AG04450 (cell line): ENCODE measurements at regions not wholly inside any gene's neighbourhood (a gene's known extent, or its start where the extent isn't known, plus 50 kb on each side); places are given as distances from the start of the nearest gene placed in this dataset.

Source experiments
- CTCF ChIA-PET: fragments of 300-600, 350-600 bp; formaldehyde crosslinking; extraction: SDS; loops from one replicate; lab custom pipeline; 2022; ENCODE audit warnings: antibody characterized with exemption, inconsistent platforms; lab: Charles Lee
- POLR2A ChIA-PET: fragments of 350-600 bp; formaldehyde crosslinking; extraction: SDS; loops from one replicate; lab custom pipeline; 2021; ENCODE audit warnings: antibody characterized with exemption, inconsistent platforms; lab: Yijun Ruan, JAX
- DNase-seq: peaks from one replicate; pipeline ENCODE4 v3.0.0-alpha.2; 2011; ENCODE audit warnings: low read depth, low spot score
- H3K27ac ChIP-seq: one replicate; pipeline ENCODE4 v1.5.1; 2012; ENCODE audit warnings: low read depth, low read length, control low read depth
- H3K27me3 ChIP-seq: one replicate; pipeline ENCODE4 v1.6.0; 2012; ENCODE audit warnings: low read length; ENCODE audit not compliant: control insufficient read depth, insufficient read depth
- H3K4me3 ChIP-seq: 2 replicates; pipeline ENCODE4 v1.5.1; 2011; ENCODE audit warnings: mild to moderate bottlenecking, low read depth, low read length, control low read depth
- H3K9me3 ChIP-seq: 2 replicates; pipeline ENCODE4 v1.5.1; 2012; ENCODE audit warnings: low read length; ENCODE audit not compliant: control insufficient read depth, insufficient read depth
- CTCF ChIP-seq: IDR thresholded peaks from 2 replicates; pipeline ENCODE4 v1.5.1; 2011; ENCODE audit warnings: low read depth, low read length, control low read depth, inconsistent platforms

GRCh38 chr5:126031989-126032716 lies 391.1 kb upstream of the GRAMD2B start:
- Histone ChIP-seq H3K27ac (no peak overlapping the region), H3K27me3 (no peaks in the 10 kb centered on the region), H3K9me3 (no peaks in the 10 kb centered on the region), H3K4me3 (no peak overlapping the region)
- no peak for DNase-seq
- TF ChIP-seq CTCF: no peak
- CTCF ChIA-PET: no interaction called here
- POLR2A ChIA-PET: no interaction called here

GRCh38 chr5:126043688-126044087 lies 379.5 kb upstream of the GRAMD2B start:
- no peak for DNase-seq
- TF ChIP-seq CTCF: no peak
- POLR2A ChIA-PET: no interaction called here
- H3K27ac ChIP-seq: no peak overlapping the region
- CTCF ChIA-PET: no interaction called here
- no peaks in the 10 kb centered on the region for H3K27me3 ChIP-seq
- no peak overlapping the region for H3K4me3 ChIP-seq
- no peaks in the 10 kb centered on the region for H3K9me3 ChIP-seq

- H3K27ac ChIP-seq: no peak overlapping the region
- no peak overlapping the region for H3K4me3 ChIP-seq
- DNase-seq: peak; percentile 6
- no peaks in the 10 kb centered on the region for H3K9me3 ChIP-seq
- ChIA-PET POLR2A (no interaction called here), CTCF (no interaction called here)
- H3K27me3 ChIP-seq: no peaks in the 10 kb centered on the region
- no peak for TF ChIP-seq CTCF
Measured at GRCh38 chr5:126044111-126044668, 379.0 kb upstream of the GRAMD2B start.

GRCh38 chr5:126044931-126045565 lies 378.2 kb upstream of the GRAMD2B start:
- Histone ChIP-seq H3K27ac (no peak overlapping the region), H3K27me3 (no peaks in the 10 kb centered on the region), H3K4me3 (no peak overlapping the region), H3K9me3 (no peaks in the 10 kb centered on the region)
- no peak for DNase-seq
- CTCF ChIA-PET: no interaction called here
- POLR2A ChIA-PET: no interaction called here
- TF ChIP-seq CTCF: no peak

GRCh38 chr5:126046318-126046717 lies 376.9 kb upstream of the GRAMD2B start:
- Histone ChIP-seq H3K9me3 (no peaks in the 10 kb centered on the region), H3K27me3 (no peaks in the 10 kb centered on the region), H3K4me3 (no peak overlapping the region), H3K27ac (no peak overlapping the region)
- no peak for TF ChIP-seq CTCF
- ChIA-PET CTCF (interaction anchor here (0.7 kb wide), 1 partner anchor 777 kb away, joined by 3 read pairs; no protein-coding TSS in a partner anchor), POLR2A (interaction anchor here (0.6 kb wide), 1 partner anchor 148 kb away, joined by 4 read pairs; no protein-coding TSS in a partner anchor)
- DNase-seq: no peak
